ENCODE measurements at regions not wholly inside any gene's neighbourhood (a gene's known extent, or its start where the extent isn't known, plus 50 kb on each side); places are given as distances from the start of the nearest gene placed in this dataset.

DNA sequence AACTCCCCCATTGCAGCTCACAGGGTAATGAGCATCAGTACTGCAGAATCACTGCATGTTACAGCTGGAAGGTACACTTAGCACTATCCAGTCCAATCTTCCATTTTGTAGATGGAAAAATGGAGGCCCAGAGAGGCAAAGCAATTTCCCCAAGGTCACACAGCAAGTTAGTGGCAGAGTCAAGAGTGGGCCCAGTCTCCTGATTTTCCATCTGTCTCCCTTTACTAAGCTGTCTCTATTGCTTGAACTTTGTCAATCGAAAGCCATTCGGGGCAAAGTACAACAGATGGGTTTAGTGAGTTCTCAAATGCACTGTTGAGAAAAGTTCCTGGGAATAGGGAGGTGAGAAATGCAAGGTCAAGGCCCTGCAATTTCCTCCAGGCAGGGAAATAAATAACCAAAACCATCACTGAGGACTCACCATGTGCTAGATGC lies 50.4 kb upstream of the IFFO2 start:
- Histone ChIP-seq H3K36me3 (ENCODE audit: control insufficient read depth in 1 of 2, insufficient read depth in 2 of 2, low read length in 2 of 2) (no peaks in the 10 kb centered on the region), H3K9ac (ENCODE audit: low read length) (no peak overlapping the region), H3K4me1 (ENCODE audit: control insufficient read depth in 1 of 2, insufficient read depth in 2 of 2, low read length in 2 of 2) (peaks cover 32 to 67% of the 10 kb centered on the region in 2 experiments), H3K27ac (ENCODE audit: low read depth, low read length) (no peak overlapping the region), H3K9me2 (ENCODE audit: insufficient read depth) (no peaks in the 10 kb centered on the region), H3K27me3 (ENCODE audit: insufficient read depth, low read length) (no peaks in the 10 kb centered on the region), H3K79me2 (ENCODE audit: insufficient read depth, low read length) (no peaks in the 10 kb centered on the region), H3K4me2 (ENCODE audit: low read length) (no peak overlapping the region), H3K4me3 (replicated peaks in 1 of 2; ENCODE audit: low read depth in 1 of 2, low read length in 2 of 2) (no peak overlapping the region), H4K20me1 (ENCODE audit: insufficient read depth) (no peaks in the 10 kb centered on the region), H2AFZ (ENCODE audit: low read depth, low read length, poor library complexity, severe bottlenecking) (no peak overlapping the region), H3K9me3 (ENCODE audit: control insufficient read depth in 1 of 2, insufficient read depth in 1 of 2, low read depth in 1 of 2, low read length in 2 of 2) (peaks cover 0 to 3% of the 10 kb centered on the region in 2 experiments; a peak in 1 of 4 replicates)
- no TSS peak for BruUV-seq (replicated peaks)
- ATAC-seq (no peak), DNase-seq (ENCODE audit: low read depth, low spot score) (no peak)
- RAD21 ChIA-PET (ENCODE audit: low non-redundant PET in 1 of 2, low total read pairs in 2 of 2, uncharacterized antibody in 2 of 2, unreplicated experiment in 2 of 2) = no interaction called here
- TF ChIP-seq ZNF274 (IDR thresholded peaks at IDR 0.05; ENCODE audit: low read depth, low read length) = no peak
- TF ChIP-seq, protein P1, sequence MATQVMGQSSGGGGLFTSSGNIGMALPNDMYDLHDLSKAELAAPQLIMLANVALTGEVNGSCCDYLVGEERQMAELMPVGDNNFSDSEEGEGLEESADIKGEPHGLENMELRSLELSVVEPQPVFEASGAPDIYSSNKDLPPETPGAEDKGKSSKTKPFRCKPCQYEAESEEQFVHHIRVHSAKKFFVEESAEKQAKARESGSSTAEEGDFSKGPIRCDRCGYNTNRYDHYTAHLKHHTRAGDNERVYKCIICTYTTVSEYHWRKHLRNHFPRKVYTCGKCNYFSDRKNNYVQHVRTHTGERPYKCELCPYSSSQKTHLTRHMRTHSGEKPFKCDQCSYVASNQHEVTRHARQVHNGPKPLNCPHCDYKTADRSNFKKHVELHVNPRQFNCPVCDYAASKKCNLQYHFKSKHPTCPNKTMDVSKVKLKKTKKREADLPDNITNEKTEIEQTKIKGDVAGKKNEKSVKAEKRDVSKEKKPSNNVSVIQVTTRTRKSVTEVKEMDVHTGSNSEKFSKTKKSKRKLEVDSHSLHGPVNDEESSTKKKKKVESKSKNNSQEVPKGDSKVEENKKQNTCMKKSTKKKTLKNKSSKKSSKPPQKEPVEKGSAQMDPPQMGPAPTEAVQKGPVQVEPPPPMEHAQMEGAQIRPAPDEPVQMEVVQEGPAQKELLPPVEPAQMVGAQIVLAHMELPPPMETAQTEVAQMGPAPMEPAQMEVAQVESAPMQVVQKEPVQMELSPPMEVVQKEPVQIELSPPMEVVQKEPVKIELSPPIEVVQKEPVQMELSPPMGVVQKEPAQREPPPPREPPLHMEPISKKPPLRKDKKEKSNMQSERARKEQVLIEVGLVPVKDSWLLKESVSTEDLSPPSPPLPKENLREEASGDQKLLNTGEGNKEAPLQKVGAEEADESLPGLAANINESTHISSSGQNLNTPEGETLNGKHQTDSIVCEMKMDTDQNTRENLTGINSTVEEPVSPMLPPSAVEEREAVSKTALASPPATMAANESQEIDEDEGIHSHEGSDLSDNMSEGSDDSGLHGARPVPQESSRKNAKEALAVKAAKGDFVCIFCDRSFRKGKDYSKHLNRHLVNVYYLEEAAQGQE (IDR thresholded peaks at IDR 0.05; ENCODE audit: low read depth) = no peak
- no peak for TF ChIP-seq TCF7L2 (IDR thresholded peaks at IDR 0.05; ENCODE audit: borderline replicate concordance, extremely low read depth, insufficient read depth, insufficient read length)
- no peak for TF ChIP-seq EGR1 (IDR thresholded peaks at IDR 0.05; ENCODE audit: low read depth)
- TF ChIP-seq EZH2phosphoT487 (IDR thresholded peaks at IDR 0.05; ENCODE audit: borderline replicate concordance) = no peak
- TF ChIP-seq POLR2A (IDR thresholded peaks at IDR 0.05; ENCODE audit: borderline replicate concordance, extremely low read depth, insufficient read depth, insufficient read length) = no peak
- TF ChIP-seq, protein P2, sequence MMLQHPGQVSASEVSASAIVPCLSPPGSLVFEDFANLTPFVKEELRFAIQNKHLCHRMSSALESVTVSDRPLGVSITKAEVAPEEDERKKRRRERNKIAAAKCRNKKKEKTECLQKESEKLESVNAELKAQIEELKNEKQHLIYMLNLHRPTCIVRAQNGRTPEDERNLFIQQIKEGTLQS (IDR thresholded peaks at IDR 0.05) = no peak
- no peak for TF ChIP-seq POLR2AphosphoS5 (IDR thresholded peaks at IDR 0.05; ENCODE audit: low read depth, low read length)
- no peak for TF ChIP-seq SRF (IDR thresholded peaks at IDR 0.05; ENCODE audit: low read depth)
- TF ChIP-seq ELF1 (IDR thresholded peaks at IDR 0.05; ENCODE audit: borderline replicate concordance, low read depth) = no peak
- TF ChIP-seq FOSL1 (IDR thresholded peaks at IDR 0.05; ENCODE audit: low read depth) = no peak
- TF ChIP-seq ZFX (IDR thresholded peaks at IDR 0.05) = no peak
- CTCF ChIA-PET = no interaction called here
- POLR2A ChIA-PET = no interaction called here
- intact Hi-C loops (cut with micrococcal nuclease) = no loop called here

Measured in HCT116 (cell line).